ENCODE measurements at regions not wholly inside any gene's neighbourhood (a gene's known extent, or its start where the extent isn't known, plus 50 kb on each side); places are given as distances from the start of the nearest gene placed in this dataset.

DNA sequence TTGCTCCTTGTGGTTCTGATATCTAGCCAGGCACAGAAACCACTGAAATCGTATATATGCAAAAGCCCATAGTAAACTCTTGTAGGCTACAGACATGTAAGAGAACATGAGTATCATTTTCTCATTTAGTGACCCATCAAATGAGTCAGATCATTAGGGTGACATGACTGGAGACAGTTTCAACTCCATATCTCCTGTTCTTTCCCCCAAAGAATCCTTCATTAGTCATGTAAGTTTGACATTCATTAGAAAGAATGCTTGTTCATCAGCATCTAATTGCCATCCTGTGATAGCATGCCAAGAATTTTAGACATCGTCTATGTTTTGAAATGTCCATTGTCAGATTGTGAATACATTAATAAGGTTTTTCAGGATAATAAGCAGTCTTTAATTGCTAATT, 264.9 kb upstream of the TPM1 start:
- no peak for DNase-seq (ENCODE audit: low spot score)

DNA sequence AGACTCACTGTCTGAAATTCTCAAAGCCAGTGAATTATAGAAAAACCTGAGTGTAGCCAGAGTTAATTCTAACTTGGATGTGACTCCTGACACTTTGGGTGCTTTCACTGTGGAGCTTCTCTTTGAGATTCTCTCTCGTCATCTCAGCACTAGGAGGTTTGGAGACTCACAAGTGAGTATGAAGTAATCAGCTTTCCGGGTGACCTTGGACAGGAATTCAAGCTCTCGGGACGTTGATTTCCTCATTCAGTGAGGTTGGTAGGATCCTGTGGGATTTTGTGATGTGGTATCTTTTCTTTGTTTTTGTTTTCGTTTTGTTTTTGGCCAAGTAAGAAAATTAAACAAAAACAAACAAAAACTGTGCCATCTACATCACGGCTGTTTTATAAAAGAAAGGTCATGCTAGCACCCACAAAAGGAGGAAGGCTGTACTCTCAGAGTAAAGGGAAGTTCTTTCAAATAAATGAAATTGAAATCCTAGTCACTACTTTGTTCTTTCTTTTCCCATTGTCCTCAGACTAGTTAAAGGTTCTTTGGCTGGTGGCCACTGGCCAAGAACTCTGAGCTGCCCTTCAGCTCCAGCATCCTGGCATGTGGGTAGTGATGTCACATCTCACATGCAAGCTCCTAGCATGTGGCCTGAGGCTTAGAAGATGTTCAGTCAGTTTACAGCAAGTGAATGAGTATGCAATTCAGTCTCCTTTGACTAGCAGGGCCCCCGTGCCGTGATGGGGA, 263.3 kb upstream of the TPM1 start:
- peak; percentile 56 for DNase-seq (ENCODE audit: low spot score)

DNA sequence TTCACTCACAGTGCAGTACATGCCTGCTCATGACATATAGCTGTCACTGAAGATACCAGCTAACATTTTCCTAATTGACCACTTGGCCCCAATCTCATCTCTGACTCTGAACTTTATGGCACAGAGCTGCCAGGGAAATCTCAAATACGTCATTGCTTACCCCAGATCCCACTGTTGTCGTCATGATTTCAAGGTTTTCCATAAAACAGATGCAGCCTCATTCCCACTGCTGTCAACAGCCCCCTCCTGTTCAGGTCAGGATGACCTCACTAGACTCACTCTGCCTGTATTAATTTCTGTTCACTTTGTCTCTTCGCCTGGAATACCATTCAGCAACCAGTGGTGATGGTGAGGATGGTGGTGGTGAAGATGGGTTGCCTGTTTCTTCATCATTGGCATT, 262.6 kb upstream of the TPM1 start:
- no peak for DNase-seq (ENCODE audit: low spot score)

DNA sequence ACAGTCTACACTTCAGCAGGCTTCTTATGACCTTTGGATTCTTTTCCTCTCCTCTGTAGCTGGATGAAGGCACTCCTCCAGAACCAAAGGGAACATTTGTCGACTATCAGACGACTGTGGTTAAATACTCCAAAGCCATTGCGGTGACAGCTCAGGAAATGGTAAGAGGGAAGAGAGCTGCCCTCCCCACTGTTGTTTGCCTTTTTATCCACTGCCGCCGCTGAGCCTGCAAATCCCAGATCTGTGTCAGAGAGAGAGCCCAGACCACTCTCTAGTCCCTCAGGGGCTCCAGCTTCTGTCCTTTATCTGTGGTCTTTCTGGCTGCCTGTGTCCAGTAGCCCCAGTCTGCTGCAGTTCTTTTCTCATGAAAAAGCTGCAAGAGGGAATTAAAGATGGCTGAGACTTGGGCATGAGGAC, 261.5 kb upstream of the TPM1 start:
- no peak for DNase-seq (ENCODE audit: low spot score)

DNA sequence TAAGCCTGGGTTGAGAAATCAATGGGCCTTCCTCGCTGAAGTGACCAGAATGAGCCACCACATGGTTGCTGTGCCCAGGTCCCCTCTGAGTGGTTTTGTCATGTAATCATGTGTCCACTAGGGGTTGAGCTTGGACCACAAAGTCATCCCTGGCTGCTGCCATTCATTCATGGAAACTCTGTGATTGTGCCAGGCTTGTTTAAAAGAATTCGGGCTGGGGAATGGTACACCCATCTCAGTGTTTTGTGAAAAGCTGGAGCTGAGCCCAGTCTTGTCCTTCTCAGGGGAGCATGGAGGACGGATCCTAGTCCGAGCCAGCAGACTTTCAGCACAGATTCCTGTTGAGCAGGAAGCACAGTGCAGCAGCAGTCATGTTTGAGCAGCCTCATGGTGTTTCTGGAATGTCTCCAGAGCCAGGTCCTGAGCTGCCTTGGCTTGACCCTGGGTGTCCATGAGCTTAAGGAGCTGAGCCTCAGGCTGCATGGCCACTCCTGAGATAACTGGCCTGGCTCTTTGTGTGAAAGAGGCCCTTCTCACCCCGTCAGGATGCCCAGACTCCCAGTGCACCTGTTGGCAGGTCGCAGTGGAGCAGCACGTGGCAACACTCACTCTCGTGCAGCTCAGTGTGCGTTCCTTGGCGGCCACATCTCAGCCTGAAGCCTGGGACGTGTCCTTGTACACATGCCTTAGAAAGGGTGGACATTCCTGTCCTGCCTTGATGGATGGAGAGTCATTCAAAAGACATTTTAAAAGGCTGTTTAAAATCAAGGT, 260.3 kb upstream of the TPM1 start:
- peak; percentile 78 for DNase-seq (ENCODE audit: low spot score)

DNA sequence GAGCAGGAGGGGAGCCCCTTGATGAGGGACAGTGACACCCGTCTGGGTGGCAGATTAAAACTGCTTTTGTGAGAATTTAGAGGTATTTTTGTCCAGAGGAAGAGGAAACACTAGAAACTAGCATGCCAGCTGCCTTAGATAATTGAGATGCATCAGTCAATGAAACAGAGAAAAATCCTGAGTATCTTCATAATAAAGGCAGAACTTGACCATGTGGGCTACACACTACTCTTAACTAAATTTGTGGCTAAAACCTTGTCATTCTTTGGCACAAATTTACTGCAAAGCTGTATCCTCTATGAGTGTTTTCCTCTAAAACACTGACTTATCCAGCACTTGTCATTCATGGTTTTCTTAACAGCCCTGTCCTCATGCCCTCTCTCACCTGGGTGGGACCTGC, 259.7 kb upstream of the TPM1 start:
- no peak for DNase-seq (ENCODE audit: low spot score)

DNA sequence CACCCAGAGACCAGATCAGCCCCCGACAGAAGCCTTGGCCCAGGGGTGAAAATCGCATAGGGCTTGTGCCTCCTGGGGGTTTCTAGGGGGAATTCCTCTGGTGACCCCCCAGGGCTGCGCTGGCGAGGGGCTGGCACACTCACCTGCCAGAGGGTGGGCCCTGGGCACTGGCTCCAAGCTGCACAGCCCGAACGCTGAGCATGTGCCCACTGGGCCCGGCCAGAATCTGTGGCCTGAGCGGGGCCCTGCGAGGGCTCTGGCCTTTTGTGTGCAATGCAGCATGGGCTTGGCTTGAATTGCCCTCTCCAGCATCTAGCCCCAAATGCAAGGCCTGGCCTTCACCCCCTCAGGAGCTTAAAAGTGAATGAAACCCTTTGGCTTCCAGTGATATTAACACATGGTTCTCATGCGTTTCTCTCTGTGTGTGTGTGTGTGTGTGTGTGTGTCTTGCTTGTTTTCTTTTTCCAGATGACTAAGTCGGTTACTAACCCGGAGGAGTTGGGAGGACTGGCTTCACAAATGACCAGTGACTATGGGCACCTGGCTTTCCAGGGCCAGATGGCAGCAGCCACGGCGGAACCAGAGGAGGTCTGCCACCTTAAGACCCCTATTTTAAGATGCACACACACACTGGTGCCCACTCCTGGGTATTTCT, 259.1 kb upstream of the TPM1 start:
- DNase-seq (ENCODE audit: low spot score) = no peak

DNA sequence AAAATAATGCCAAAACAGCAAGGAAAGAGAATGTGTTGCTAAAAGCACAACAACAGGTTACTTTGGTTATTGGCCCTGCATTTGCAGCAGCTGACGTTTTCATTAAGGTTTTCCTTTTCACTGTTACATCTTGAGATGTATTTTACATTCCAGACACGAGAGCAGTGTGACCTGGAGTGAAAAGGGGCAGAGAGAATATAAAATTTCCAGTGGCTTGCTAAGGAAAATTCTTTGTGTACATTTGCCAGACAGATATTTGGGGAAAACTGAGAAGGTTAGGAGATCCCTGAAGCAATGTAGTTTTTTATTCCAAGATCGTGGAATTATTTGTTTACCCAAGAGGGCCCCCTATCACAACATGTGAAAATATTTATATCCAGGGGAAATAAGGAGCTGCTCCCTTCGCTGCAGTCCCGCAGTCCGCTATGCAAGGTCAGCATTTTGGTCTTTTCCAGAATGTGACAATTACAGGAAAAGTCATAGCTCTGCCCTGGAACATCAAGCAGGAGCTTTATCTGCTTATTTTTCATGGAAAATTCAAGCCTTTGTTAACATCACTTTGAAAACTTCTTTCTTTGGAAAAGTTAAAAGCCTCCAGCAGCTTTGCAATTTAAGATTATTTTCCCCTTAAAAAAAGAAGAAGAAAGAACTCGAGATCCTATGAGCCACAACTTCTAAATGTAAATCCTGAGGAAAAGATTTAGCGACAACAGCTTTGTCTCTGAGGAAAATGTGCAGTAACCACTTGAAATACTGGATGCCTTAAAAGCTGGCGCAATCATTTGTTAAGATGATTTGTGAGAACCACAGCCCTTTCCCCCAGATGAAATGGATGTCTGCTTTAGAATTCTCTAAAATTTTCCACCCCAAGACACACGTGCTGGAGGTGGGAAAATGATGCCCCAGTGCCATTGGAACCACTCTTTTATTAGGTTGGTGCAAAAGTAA, 256.4 kb upstream of the TPM1 start:
- DNase-seq (ENCODE audit: low spot score) = no peak

DNA sequence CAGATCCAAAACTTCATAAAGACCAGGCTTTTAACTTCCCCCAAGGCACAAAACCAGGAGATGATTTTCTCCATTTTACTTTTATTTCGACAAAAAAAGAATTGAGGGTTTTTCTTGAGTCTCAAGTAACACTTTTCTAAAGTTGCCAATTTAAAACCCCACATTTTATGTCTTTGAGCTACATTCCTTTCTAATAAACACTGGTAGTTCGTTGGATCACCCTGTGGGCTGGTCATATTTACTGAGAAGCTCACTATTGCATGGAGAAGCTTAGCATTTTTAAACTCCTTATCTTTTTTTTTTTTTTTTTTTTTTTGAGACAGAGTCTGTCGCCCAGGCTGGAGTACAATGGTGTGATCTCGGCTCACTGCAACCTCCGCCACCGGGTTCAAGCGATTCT, 255.1 kb upstream of the TPM1 start:
- no peak for DNase-seq (ENCODE audit: low spot score)

DNA sequence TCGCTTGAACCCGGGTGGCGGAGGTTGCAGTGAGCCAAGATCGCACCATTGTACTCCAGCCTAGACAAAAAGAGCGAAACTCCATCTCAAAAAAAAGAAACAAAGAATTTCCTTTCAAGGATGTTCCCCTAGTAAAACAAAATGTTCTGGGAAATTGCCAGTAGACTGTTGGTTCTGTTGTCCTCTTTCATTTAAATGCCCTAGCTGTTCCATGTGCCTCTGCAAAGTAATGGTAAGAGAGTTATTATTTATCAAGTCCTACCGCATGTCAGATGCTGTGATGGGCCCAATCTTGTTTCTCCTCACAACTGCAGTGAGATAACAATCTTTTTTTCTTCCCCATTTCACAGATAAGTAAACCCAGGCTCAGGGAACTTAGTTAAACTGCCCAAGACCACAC, 254.3 kb upstream of the TPM1 start:
- DNase-seq (ENCODE audit: low spot score) = no peak

DNA sequence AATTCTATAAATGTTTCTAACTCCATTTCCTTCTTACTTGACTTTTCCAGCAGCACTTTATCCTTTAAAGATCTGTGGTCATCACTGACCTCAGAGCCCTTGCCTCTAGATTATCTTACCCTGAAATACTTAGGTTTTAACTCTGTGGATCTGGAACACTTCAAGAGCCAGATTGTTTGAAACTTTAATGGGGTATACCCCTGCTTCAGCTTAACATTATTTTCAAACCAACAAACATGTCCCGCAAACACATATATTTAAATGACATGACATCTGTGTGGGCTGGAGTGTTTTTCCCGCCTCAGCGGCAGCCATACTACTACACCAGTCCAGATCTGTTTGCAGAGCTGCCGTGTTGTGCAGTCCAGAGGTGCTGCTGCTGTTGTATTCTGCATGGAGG, 252.0 kb upstream of the TPM1 start:
- DNase-seq (ENCODE audit: low spot score) = no peak

DNA sequence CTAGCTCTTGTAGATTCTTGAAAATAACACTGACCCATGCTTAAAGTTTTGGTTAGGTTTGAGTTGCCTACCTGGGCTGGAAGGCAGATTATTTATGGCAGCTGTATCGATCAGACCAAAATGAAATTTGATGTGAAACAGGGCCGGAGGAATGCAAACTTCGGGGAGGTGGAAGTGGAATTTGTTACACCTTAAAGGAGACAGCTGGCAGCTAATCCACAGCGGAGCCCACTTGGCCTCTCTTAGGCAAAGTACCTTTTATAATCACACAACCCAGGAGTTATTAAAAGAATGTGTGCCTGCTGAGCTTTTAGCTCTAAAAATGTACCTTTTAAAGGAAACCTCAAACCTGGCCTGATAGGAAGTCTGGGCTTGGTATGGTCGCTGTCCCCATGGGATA, 250.9 kb upstream of the TPM1 start:
- DNase-seq (ENCODE audit: low spot score) = no peak

DNA sequence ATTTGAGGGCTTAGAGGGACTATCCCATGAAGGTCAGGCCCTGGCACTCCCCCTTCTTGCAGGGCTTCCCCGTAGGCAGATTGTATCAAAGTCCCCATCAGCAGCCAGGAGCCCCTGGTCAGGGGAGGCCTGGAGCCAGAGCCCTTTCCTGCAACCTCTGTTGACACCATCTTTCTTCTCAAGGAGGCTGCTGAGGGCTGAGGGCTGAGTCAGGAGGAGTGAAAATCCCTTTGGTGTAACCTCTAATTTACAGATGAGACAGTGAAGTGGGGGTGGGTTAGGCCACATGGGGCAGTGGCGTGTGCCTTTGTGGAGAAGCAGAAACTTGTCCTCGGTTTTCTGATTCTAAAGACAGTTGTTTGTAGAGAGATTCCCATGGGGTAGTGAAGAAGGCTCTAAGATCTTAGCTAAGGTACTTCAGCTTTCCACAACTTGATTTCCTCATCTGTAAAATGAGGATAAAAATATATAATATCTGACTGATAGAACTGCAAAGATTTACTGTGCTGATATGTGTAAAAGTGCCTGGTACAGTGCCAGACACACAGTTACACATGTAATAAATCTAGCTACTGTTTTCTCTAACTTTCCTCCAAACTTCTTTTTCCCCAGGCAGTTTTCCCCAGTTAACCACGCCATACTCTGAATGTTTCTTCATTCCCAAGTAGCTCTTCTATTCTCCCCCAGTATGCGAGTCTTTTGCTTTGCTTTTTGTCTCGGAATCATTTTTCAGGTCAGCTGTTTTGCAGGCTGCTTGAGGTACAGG, 249.4 kb upstream of the TPM1 start:
- no peak for DNase-seq (ENCODE audit: low spot score)

DNA sequence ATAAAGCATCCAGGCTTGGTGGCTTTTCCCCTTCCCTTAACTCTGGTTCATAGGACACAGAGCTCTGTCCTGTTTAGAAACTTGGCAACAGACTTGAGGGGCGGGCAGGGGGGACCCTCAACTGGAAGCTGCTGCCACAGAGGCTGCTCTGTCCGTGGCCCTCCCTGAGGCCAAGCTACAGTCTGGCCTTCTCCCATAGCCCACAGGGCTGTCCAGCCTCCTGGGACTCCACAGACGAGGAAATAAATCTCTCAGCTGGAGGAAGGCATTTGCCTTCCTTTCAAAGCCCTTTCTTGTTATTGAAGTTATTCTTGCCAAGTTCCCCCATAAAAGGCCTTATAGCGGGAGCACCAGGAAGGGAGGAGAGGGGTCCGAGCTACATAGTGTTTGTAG, 248.8 kb upstream of the TPM1 start:
- no peak for DNase-seq (ENCODE audit: low spot score)

DNA sequence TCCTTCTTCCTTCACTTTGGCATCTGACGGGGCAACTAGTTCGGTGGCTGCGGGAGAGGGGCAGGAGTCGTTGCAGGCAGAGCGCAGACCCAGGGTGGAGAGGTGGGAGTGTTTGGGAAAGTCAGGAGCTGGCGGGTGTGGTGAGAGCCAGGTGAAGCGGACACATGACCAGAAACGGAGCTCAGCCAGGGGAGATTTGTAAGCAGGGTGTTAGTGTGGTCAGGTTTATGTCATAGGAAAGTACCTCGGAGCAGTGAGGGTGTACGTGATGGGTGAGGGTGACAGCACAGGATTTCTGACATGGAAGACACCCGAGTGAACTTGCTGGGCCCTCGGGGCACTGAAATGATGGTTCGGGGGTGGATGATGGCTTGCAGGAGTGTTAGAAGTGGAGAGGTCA, 247.4 kb upstream of the TPM1 start:
- DNase-seq (ENCODE audit: low spot score) = no peak

DNA sequence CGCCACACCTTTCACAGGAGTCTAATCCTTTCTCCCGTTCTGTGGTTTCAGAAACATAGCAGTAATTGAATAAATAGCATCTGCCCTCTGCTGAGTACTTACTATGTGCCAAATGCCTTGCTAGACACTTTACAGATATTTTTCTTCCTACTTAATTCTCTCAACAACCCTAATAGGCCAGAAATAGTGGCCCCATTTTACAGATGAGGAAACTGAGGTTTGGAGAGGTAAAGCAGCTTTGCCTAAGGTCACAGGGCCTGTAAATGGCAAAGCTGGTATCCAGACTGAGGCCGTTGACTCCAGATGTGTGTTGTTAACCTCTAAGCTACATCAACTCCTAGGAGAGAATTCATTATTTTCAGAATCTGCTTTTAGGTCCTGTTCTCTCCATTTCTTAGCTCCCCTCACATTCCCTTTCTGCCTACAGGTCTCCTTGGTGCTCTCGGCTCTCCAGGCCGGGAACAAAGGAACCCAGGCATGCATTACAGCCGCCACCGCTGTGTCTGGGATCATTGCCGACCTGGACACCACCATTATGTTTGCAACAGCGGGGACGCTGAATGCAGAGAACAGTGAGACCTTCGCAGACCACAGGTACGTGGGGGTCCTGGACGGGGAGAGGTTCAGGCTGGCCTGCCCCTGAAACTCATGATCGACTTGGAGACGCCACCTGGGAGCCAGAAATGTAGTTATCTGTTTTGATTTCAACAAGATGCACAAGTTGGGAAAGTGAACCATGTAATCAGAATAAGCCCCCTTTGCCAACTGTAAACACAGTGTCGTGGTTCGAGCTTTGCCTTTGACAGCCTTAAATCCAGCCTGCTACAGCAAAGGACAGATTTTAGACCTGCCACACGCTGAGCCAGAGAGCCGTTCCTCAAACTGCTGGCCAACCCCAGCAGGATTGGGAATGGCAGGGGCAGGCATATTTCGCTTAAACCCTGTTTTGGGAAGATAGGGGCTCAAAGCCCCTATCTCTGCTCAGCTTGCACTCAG, 246.5 kb upstream of the TPM1 start:
- DNase-seq (ENCODE audit: low spot score) = no peak

DNA sequence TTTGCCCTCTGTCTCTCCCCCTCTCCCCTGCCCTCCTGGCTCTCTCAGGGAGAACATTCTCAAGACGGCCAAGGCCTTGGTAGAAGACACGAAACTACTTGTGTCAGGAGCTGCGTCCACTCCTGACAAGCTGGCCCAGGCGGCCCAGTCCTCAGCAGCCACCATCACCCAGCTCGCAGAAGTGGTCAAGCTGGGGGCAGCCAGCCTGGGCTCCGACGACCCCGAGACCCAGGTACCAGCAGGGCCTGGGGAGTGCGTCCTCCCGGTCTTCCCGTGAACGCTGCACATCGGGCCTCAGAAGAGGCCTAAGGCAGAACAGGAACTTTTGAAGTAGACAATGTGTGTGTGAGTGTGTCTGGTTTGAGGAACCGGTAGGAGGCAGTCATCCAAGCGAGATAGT, 245.4 kb upstream of the TPM1 start:
- no peak for DNase-seq (ENCODE audit: low spot score)

DNA sequence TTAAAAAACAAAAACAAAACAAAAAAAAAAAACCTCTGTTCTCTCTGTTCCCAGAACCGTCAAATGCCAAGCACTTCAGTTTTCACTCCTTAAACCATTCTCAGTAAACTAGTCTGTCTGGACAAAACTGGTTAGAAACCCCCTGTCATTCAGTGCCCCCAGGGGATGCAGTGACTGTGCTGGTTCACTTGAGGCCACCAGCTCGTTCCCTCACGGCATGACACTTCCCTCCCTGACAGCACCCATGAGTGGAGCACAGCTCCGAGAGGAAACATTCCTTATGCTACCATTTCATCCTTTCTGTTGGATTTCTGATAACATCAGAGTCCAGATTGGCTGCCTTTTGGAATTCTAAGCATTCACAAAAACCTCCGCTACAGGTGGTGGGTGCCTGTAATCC, 244.0 kb upstream of the TPM1 start:
- no peak for DNase-seq (ENCODE audit: low spot score)

DNA sequence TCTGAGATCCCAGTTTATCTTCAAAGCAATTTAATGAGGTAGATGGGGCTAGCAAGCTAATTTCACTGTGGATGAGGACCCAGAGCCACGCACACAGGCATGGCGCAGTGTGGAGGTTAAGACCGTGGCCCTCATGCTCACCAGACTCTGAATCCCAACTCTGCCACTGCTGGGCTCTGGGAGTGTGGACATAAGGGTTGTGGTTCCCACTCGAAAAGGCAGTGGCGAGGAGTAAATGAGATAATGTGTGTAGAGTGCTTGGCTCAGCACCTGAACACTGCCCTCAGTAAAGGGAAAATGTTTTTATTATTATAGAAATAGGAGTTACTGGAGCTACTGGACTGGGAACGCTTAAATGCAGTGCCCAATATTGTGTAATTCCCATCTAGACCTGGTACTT, 243.5 kb upstream of the TPM1 start:
- DNase-seq (ENCODE audit: low spot score) = no peak

DNA sequence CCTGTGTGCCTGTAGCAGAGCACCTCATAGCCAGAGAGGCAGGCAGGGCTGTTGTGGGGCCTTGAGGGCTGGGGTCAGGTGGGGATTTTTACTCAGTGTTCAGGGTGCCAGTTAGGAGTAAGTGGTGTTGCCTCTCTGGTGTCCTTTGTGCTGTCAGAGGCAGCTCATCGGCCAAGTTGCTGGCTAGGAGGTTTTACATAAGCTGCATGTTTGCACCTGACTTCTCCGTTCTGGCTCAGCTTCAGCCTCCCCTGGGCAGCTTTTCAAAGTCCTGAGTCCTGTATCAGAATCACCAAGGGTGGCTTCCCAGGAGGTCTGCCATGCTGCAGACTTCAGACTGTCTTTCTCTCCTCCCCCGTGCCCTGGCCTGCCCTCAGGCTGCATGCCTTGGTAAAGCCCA, 242.6 kb upstream of the TPM1 start:
- no peak for DNase-seq (ENCODE audit: low spot score)
